ENCODE measurements at regions not wholly inside any gene's neighbourhood (a gene's known extent, or its start where the extent isn't known, plus 50 kb on each side); places are given as distances from the start of the nearest gene placed in this dataset.

- no peak for DNase-seq
Measured at GRCh38 chr1:58308206-58308605, 238.3 kb downstream of the OMA1 start.

GRCh38 chr1:58307431-58307830 is 239.1 kb downstream of the OMA1 start:
- no peak for DNase-seq

GRCh38 chr1:58305622-58306021 is 240.9 kb downstream of the OMA1 start:
- DNase-seq = no peak

- DNase-seq = no peak
Measured at GRCh38 chr1:58304346-58304975, 242.1 kb downstream of the OMA1 start.

GRCh38 chr1:58303841-58304240 is 242.7 kb downstream of the OMA1 start:
- no peak for DNase-seq

GRCh38 chr1:58293388-58293787 is 253.1 kb downstream of the OMA1 start:
- DNase-seq = no peak

GRCh38 chr1:58290685-58291372 is 255.7 kb downstream of the OMA1 start:
- DNase-seq = no peak

- DNase-seq = no peak
Measured at GRCh38 chr1:58288624-58289142, 257.8 kb downstream of the OMA1 start.

- DNase-seq = no peak
Measured at GRCh38 chr1:58287894-58288623, 258.5 kb downstream of the OMA1 start.

GRCh38 chr1:58284225-58284510 is 262.4 kb downstream of the OMA1 start:
- DNase-seq = no peak

- no peak for DNase-seq
Measured at GRCh38 chr1:58283388-58284224, 262.9 kb downstream of the OMA1 start.

GRCh38 chr1:58282623-58283387 is 263.7 kb downstream of the OMA1 start:
- no peak for DNase-seq

- DNase-seq = no peak
Measured at GRCh38 chr1:58266242-58266641, 280.3 kb downstream of the OMA1 start.

- no peak for DNase-seq
Measured at GRCh38 chr1:58264462-58264861, 282.1 kb downstream of the OMA1 start.

- no peak for DNase-seq
Measured at GRCh38 chr1:58262702-58263101, 283.8 kb downstream of the OMA1 start.

- no peak for DNase-seq
Measured at GRCh38 chr1:58258082-58258481, 288.4 kb downstream of the OMA1 start.

- DNase-seq = no peak
Measured at GRCh38 chr1:58257003-58257402, 289.5 kb downstream of the OMA1 start.

GRCh38 chr1:58256546-58256945 is 290.0 kb downstream of the OMA1 start:
- DNase-seq = no peak

- DNase-seq = no peak
Measured at GRCh38 chr1:58256041-58256440, 290.5 kb downstream of the OMA1 start.

- DNase-seq = no peak
Measured at GRCh38 chr1:58255192-58255591, 291.3 kb downstream of the OMA1 start.

GRCh38 chr1:58251430-58252073 is 295.0 kb downstream of the OMA1 start:
- no peak for DNase-seq

GRCh38 chr1:58250587-58250948 is 296.0 kb downstream of the OMA1 start:
- no peak for DNase-seq
